ENCODE measurements at regions not wholly inside any gene's neighbourhood (a gene's known extent, or its start where the extent isn't known, plus 50 kb on each side); places are given as distances from the start of the nearest gene placed in this dataset.
A peak's percentile ranks its signal among the peaks of the same experiment; 100 is the strongest.

GRCh38 chr6:40848868-40849514 is 190.0 kb downstream of the UNC5CL start:
- TF ChIP-seq, protein P1, sequence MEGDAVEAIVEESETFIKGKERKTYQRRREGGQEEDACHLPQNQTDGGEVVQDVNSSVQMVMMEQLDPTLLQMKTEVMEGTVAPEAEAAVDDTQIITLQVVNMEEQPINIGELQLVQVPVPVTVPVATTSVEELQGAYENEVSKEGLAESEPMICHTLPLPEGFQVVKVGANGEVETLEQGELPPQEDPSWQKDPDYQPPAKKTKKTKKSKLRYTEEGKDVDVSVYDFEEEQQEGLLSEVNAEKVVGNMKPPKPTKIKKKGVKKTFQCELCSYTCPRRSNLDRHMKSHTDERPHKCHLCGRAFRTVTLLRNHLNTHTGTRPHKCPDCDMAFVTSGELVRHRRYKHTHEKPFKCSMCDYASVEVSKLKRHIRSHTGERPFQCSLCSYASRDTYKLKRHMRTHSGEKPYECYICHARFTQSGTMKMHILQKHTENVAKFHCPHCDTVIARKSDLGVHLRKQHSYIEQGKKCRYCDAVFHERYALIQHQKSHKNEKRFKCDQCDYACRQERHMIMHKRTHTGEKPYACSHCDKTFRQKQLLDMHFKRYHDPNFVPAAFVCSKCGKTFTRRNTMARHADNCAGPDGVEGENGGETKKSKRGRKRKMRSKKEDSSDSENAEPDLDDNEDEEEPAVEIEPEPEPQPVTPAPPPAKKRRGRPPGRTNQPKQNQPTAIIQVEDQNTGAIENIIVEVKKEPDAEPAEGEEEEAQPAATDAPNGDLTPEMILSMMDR (IDR thresholded peaks at IDR 0.05; ENCODE audit: insufficient read depth, missing control alignments): no peak
- DNase-seq (ENCODE audit: insufficient read length, low spot score) (no peak), FAIRE-seq (no peak)

DNA sequence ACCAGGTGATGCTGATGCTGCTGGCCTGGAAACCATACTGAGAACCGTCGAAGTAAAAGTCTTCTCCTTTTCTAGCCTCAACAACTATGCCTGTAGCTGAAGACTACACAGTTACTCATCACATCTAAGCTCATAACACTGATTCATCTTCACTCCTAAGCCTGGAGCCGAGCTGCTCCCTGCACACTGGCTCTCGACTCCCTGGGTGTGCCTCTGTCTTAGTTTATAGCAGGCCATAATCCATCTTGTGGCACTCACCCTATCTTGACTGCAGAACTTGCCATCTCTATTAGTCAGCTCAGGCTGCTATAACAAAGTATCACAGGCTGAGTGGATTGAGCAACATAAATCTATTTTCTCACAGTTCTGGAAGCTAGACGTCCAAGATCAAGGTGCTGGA is 191.0 kb downstream of the UNC5CL start:
- TF ChIP-seq, protein P1 (IDR thresholded peaks at IDR 0.05; ENCODE audit: insufficient read depth, missing control alignments): no peak
- DNase-seq (ENCODE audit: insufficient read length, low spot score): no peak
- no peak for FAIRE-seq

- FAIRE-seq (no peak), DNase-seq (ENCODE audit: insufficient read length, low spot score) (no peak)
- TF ChIP-seq, protein P1 (IDR thresholded peaks at IDR 0.05; ENCODE audit: insufficient read depth, missing control alignments): peak; percentile 56
Observed at GRCh38 chr6:40845553-40845952, 193.5 kb downstream of the UNC5CL start.

GRCh38 chr6:40844246-40844645 is 194.8 kb downstream of the UNC5CL start:
- FAIRE-seq (no peak), DNase-seq (ENCODE audit: insufficient read length, low spot score) (no peak)
- TF ChIP-seq, protein P1 (IDR thresholded peaks at IDR 0.05; ENCODE audit: insufficient read depth, missing control alignments): no peak

DNA sequence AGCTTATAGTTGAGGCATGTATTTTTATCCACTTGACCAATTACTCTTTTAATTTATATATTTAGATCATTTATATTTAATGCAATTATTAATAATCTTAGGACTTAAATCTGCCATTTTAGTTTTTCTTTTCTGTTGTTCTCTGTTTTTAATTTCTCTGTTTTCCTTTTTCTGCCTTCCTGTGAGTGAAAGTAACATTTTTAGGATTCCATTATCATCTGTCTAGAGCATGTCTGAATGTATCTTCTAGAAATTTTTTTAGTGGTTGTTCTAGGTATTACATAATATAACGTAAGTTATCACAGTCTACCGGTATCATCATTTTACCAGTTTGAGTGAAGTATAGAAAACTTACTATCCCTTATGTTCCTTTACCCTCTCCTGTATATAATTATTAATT is 197.3 kb downstream of the UNC5CL start:
- DNase-seq (ENCODE audit: insufficient read length, low spot score) (no peak), FAIRE-seq (no peak)
- TF ChIP-seq, protein P1 (IDR thresholded peaks at IDR 0.05; ENCODE audit: insufficient read depth, missing control alignments): no peak

DNA sequence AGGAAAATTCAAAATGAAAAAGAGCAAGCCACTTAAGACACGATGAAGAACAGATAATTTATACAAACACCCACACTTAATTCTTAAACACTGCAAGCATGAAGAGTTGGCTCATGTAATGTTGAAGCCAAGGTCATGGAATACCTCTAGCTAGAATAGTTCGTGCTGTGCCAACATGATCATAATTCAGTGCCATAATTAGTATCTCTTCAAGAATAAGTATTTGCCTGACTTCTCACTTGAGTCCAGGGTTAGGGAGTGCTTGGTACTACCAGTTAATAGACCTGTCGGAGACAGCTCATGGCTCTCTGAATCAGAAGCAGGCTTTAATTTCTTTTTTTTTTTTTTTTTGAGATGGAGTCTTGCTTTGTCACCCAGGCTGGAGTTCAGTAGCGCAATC is 206.3 kb downstream of the UNC5CL start:
- TF ChIP-seq, protein P1 (IDR thresholded peaks at IDR 0.05; ENCODE audit: insufficient read depth, missing control alignments): no peak
- DNase-seq (ENCODE audit: insufficient read length, low spot score) (no peak), FAIRE-seq (no peak)

GRCh38 chr6:40831381-40831780 is 207.6 kb downstream of the UNC5CL start:
- FAIRE-seq: no peak
- TF ChIP-seq, protein P1 (IDR thresholded peaks at IDR 0.05; ENCODE audit: insufficient read depth, missing control alignments): no peak
- no peak for DNase-seq (ENCODE audit: insufficient read length, low spot score)
